Vagina (tissue), 2 donors: ENCODE measurements at regions not wholly inside any gene's neighbourhood (a gene's known extent, or its start where the extent isn't known, plus 50 kb on each side); places are given as distances from the start of the nearest gene placed in this dataset.

Experiments used
- POLR2A ChIP-seq, 2 donors: fragments of 450-650 bp; IDR thresholded peaks; one replicate each; pipeline ENCODE4 v1.6.1; 2017; ENCODE audit warnings: antibody characterized with exemption in 2 of 2, mild to moderate bottlenecking in 2 of 2, moderate library complexity in 2 of 2
- POLR2AphosphoS5 ChIP-seq, 2 donors: sonication (generic); formaldehyde crosslinking; IDR thresholded peaks; one replicate each; pipeline ENCODE4 v1.9.0; 2017; ENCODE audit warnings: antibody characterized with exemption in 2 of 2, mild to moderate bottlenecking in 2 of 2, low read depth in 1 of 2; ENCODE audit not compliant: insufficient read depth in 1 of 2
- TF ChIP-seq, protein P1 (sequence below), 3 experiments: fragments of 450-650 bp in 2 of 3; fragments of 200-600 bp in 1 of 3; sonication (generic) in 1 of 3; IDR thresholded peaks; one replicate each; pipeline ENCODE4 v1.5.1; 2017 to 2019; ENCODE audit warnings: antibody characterized with exemption in 3 of 3, mild to moderate bottlenecking in 2 of 3, moderate library complexity in 2 of 3

DNA sequence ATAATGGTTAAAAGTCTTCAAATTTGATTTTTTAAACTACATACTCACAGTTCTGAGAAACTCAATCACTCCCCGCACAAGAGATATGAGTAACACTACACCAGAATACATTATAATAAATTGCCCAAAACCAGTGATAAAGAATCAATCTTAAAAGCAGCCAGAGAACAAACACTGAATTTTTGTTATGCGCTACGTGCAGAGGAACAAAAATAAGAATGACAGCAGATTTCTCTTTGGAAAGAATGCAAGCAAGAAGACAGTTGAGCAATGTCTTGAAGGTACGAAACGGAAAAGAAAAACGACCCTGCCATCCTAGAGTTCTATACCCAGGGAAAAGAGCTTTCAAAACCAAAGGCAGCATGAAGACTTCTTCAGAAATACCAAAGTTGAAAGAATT lies 216.7 kb downstream of the TTLL2 start:
- TF ChIP-seq, protein P1, sequence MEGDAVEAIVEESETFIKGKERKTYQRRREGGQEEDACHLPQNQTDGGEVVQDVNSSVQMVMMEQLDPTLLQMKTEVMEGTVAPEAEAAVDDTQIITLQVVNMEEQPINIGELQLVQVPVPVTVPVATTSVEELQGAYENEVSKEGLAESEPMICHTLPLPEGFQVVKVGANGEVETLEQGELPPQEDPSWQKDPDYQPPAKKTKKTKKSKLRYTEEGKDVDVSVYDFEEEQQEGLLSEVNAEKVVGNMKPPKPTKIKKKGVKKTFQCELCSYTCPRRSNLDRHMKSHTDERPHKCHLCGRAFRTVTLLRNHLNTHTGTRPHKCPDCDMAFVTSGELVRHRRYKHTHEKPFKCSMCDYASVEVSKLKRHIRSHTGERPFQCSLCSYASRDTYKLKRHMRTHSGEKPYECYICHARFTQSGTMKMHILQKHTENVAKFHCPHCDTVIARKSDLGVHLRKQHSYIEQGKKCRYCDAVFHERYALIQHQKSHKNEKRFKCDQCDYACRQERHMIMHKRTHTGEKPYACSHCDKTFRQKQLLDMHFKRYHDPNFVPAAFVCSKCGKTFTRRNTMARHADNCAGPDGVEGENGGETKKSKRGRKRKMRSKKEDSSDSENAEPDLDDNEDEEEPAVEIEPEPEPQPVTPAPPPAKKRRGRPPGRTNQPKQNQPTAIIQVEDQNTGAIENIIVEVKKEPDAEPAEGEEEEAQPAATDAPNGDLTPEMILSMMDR (IDR thresholded peaks at IDR 0.05), result no peak
- TF ChIP-seq POLR2AphosphoS5 (IDR thresholded peaks at IDR 0.05; ENCODE audit: insufficient read depth in 1 of 2, low read depth in 1 of 2), result no peak
- TF ChIP-seq POLR2A (IDR thresholded peaks at IDR 0.05), result no peak
